Ishikawa (cell line): ENCODE measurements at regions not wholly inside any gene's neighbourhood (a gene's known extent, or its start where the extent isn't known, plus 50 kb on each side); places are given as distances from the start of the nearest gene placed in this dataset.

Source experiments
- CREB1 ChIP-seq: IDR thresholded peaks from 2 replicates; pipeline ENCODE4 v1.6.1; 2012; ENCODE audit warnings: low read depth
- EGR1 ChIP-seq: IDR thresholded peaks from 2 replicates; pipeline ENCODE4 v1.6.1; 2012
- EP300 ChIP-seq: IDR thresholded peaks from 2 replicates; pipeline ENCODE4 v1.6.1; 2012; ENCODE audit warnings: borderline replicate concordance
- TAF1 ChIP-seq: IDR thresholded peaks from 2 replicates; pipeline ENCODE4 v1.6.1; 2012; ENCODE audit warnings: low read depth, mild to moderate bottlenecking
- YY1 ChIP-seq: IDR thresholded peaks from 2 replicates; pipeline ENCODE4 v1.6.1; 2012; ENCODE audit warnings: low read depth
- ZBTB7A ChIP-seq: IDR thresholded peaks from 2 replicates; pipeline ENCODE4 v1.6.1; 2012; ENCODE audit warnings: low read depth
- TF ChIP-seq, protein P1 (sequence below): IDR thresholded peaks from 2 replicates; pipeline ENCODE4 v1.6.1; 2012; ENCODE audit warnings: low read depth, mild to moderate bottlenecking

DNA sequence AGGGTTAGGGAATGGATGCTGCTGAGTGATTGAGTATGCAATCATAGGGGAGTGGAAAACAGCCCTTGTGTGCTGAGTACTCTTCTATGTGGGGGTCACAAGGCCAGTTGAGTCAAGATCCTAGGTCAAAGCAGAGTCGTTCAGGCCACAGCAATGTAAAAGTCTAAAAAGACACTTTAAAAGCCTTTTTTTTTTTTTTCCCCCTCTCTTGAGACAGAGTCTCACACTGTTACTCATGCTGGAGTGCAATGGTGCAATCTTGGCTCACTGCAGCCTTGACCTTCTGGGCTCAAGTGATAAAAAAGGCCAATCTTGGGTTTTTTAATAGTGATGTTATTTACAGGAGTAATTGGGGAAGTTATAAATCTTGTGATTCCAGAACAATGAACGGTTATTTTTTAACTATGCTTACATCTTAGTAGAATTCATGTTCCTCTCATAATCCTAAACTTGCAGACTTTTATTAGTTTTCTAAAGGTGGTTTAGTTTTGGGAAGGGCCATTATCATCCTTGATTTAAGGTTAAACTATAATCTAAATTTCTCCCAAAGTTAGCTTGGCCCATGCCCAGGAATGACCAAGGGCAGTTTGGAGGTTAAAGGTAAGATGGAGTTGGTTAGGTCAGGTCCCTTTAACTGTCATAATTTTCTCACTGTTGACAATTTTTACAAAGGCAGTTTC is 82.2 kb upstream of the BMP2K start:
- TF ChIP-seq, protein P1, sequence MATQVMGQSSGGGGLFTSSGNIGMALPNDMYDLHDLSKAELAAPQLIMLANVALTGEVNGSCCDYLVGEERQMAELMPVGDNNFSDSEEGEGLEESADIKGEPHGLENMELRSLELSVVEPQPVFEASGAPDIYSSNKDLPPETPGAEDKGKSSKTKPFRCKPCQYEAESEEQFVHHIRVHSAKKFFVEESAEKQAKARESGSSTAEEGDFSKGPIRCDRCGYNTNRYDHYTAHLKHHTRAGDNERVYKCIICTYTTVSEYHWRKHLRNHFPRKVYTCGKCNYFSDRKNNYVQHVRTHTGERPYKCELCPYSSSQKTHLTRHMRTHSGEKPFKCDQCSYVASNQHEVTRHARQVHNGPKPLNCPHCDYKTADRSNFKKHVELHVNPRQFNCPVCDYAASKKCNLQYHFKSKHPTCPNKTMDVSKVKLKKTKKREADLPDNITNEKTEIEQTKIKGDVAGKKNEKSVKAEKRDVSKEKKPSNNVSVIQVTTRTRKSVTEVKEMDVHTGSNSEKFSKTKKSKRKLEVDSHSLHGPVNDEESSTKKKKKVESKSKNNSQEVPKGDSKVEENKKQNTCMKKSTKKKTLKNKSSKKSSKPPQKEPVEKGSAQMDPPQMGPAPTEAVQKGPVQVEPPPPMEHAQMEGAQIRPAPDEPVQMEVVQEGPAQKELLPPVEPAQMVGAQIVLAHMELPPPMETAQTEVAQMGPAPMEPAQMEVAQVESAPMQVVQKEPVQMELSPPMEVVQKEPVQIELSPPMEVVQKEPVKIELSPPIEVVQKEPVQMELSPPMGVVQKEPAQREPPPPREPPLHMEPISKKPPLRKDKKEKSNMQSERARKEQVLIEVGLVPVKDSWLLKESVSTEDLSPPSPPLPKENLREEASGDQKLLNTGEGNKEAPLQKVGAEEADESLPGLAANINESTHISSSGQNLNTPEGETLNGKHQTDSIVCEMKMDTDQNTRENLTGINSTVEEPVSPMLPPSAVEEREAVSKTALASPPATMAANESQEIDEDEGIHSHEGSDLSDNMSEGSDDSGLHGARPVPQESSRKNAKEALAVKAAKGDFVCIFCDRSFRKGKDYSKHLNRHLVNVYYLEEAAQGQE: no peak
- TF ChIP-seq ZBTB7A (no peak), EGR1 (no peak), CREB1 (no peak), YY1 (no peak), EP300 (no peak), TAF1 (no peak)
